Transverse colon (tissue), 3 donors: ENCODE measurements at regions not wholly inside any gene's neighbourhood (a gene's known extent, or its start where the extent isn't known, plus 50 kb on each side); places are given as distances from the start of the nearest gene placed in this dataset.

Experiments used
- POLR2A ChIP-seq: fragments of 450-650 bp; IDR thresholded peaks from one replicate; pipeline ENCODE4 v1.6.1; 2016; ENCODE audit warnings: antibody characterized with exemption, mild to moderate bottlenecking, moderate library complexity
- TF ChIP-seq, protein P1 (sequence below), 5 experiments: fragments of 200-600 bp in 3 of 5; fragments of 450-650 bp in 2 of 5; sonication (generic) in 3 of 5; IDR thresholded peaks; 1 replicate in 2 of 5; 2 replicates in 3 of 5; pipeline ENCODE4 v1.5.1; 2016 to 2017; ENCODE audit warnings: antibody characterized with exemption in 5 of 5, inconsistent platforms in 3 of 5, mild to moderate bottlenecking in 2 of 5, moderate library complexity in 1 of 5

DNA sequence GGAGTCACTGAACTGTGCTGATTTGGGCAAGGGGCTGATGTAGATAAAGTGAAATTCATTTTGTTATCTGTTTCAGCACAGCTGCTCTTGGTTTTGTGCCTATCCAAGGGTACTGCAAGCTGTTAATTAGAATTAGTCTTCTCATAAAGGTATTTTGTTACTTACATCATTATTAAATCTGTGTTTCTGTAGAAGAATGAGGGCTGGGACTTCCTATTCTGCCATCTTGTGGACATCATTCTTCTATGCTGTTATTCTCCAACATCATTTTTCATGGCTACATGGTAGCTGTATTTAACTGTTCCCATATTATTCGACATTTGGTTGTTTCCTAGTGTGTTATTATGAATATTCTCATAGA is 76.2 kb upstream of the CCDC71L start:
- TF ChIP-seq, protein P1, sequence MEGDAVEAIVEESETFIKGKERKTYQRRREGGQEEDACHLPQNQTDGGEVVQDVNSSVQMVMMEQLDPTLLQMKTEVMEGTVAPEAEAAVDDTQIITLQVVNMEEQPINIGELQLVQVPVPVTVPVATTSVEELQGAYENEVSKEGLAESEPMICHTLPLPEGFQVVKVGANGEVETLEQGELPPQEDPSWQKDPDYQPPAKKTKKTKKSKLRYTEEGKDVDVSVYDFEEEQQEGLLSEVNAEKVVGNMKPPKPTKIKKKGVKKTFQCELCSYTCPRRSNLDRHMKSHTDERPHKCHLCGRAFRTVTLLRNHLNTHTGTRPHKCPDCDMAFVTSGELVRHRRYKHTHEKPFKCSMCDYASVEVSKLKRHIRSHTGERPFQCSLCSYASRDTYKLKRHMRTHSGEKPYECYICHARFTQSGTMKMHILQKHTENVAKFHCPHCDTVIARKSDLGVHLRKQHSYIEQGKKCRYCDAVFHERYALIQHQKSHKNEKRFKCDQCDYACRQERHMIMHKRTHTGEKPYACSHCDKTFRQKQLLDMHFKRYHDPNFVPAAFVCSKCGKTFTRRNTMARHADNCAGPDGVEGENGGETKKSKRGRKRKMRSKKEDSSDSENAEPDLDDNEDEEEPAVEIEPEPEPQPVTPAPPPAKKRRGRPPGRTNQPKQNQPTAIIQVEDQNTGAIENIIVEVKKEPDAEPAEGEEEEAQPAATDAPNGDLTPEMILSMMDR (IDR thresholded peaks at IDR 0.05) = no peak
- TF ChIP-seq POLR2A = no peak
